ENCODE measurements at regions not wholly inside any gene's neighbourhood (a gene's known extent, or its start where the extent isn't known, plus 50 kb on each side); places are given as distances from the start of the nearest gene placed in this dataset.

DNA sequence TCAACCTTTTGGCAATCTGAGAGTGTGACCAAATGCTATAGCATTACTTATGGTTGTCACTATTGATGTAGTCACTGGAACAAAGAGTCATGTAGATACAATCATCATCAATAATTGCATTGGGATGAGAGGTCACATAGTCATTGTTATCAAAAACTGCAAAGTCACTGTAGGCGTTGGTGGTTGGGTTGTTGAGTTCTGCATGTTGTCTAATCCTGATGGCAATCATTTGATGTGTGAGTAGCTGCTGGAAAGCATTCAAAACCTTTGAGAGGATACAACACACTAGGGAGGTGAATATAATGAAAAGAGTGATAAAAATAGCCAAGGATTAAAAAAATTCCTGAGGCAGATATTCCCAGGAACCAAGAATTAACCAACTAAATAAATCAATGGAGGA, 214.7 kb upstream of the SYT10 start:
- Histone ChIP-seq H3K27me3 (ENCODE audit: control insufficient read depth, insufficient read depth, low read length) (no peaks in the 10 kb centered on the region), H3K36me3 (ENCODE audit: control insufficient read depth, insufficient read depth, low read length) (no peaks in the 10 kb centered on the region), H3K4me3 (ENCODE audit: low read depth, low read length) (no peak overlapping the region)
- ChIA-PET POLR2A (no interaction called here), CTCF (no interaction called here)
- TF ChIP-seq, protein P1, sequence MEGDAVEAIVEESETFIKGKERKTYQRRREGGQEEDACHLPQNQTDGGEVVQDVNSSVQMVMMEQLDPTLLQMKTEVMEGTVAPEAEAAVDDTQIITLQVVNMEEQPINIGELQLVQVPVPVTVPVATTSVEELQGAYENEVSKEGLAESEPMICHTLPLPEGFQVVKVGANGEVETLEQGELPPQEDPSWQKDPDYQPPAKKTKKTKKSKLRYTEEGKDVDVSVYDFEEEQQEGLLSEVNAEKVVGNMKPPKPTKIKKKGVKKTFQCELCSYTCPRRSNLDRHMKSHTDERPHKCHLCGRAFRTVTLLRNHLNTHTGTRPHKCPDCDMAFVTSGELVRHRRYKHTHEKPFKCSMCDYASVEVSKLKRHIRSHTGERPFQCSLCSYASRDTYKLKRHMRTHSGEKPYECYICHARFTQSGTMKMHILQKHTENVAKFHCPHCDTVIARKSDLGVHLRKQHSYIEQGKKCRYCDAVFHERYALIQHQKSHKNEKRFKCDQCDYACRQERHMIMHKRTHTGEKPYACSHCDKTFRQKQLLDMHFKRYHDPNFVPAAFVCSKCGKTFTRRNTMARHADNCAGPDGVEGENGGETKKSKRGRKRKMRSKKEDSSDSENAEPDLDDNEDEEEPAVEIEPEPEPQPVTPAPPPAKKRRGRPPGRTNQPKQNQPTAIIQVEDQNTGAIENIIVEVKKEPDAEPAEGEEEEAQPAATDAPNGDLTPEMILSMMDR (IDR thresholded peaks at IDR 0.05; ENCODE audit: insufficient read depth, low read depth, low read length): no peak
- DNase-seq (ENCODE audit: low read depth): no peak

DNA sequence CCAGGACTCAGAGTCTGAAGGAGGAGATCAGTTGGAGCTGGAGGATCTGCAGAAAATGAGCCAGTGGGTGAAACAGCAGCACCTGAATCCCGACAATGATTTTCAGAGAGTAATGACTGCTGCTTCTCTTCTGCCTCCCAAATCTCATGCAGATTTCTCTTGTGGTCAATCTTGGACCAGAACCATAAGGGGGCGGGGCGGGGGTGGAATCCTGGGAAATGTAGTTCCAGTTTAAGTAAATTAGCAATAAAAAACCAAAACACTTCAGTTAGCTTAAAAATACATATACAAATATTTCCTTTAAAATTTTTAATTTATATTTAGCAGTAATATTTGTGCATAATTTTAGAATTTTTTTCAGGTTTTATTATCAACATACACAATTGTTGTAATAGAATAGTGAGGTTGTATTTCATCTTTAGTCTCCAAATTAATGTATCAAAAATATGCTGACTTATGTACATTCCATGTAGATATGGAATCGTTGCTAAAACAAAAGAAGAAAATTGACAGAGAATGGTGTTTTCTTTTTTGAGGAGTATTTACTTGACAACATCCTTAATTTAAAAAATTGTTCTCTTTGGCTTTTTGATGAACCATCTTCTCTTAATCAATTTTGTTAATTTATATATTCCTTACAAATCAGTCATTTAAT, 223.5 kb upstream of the SYT10 start:
- Histone ChIP-seq H3K27me3 (ENCODE audit: control insufficient read depth, insufficient read depth, low read length) (no peaks in the 10 kb centered on the region), H3K36me3 (ENCODE audit: control insufficient read depth, insufficient read depth, low read length) (no peaks in the 10 kb centered on the region), H3K4me3 (ENCODE audit: low read depth, low read length) (no peak overlapping the region)
- CTCF ChIA-PET: no interaction called here
- POLR2A ChIA-PET: no interaction called here
- TF ChIP-seq, protein P1 (IDR thresholded peaks at IDR 0.05; ENCODE audit: insufficient read depth, low read depth, low read length): no peak
- no peak for DNase-seq (ENCODE audit: low read depth)

DNA sequence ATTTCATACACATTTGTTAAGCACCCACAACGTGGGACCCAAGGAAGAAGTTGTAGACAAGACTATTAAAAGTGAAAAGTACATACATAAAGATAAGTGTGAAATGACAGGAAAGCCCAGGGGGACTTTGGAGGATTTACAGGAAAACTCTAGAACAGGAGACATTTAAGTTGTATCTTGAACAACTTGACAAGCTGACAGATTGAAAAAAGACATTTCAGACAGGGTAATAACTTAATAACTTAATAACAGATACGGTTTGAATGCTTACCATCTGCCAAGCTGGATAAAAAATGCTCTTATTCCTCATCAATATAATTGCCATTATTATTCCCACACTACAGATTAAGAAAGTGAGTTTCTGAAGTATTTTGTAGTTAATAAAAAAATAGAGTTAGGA, 229.7 kb upstream of the SYT10 start:
- no peaks in the 10 kb centered on the region for H3K36me3 ChIP-seq (ENCODE audit: control insufficient read depth, insufficient read depth, low read length)
- ChIA-PET POLR2A (no interaction called here), CTCF (no interaction called here)
- DNase-seq (ENCODE audit: low read depth): no peak
- no peak overlapping the region for H3K4me3 ChIP-seq (ENCODE audit: low read depth, low read length)
- TF ChIP-seq, protein P1 (IDR thresholded peaks at IDR 0.05; ENCODE audit: insufficient read depth, low read depth, low read length): no peak
- H3K27me3 ChIP-seq (ENCODE audit: control insufficient read depth, insufficient read depth, low read length): no peaks in the 10 kb centered on the region

DNA sequence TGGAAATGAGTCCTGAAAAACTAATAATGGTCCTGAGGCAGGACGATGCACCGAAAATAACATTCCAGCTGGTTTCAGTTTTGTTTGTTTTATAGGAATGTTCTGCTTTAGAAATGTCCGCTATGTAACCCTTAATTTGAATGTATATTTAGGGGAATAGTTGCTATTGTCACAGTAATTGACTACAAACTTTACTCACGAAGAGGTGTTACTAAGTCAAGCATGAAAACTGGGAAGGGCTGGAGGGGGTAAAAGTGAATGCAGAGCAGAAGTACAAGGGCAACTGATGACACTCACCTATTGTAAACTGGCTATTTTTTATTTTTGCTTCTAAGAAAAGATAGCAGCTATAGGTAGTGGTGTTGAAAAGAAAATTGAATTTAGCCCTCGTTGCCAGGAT, 230.7 kb upstream of the SYT10 start:
- TF ChIP-seq, protein P1 (IDR thresholded peaks at IDR 0.05; ENCODE audit: insufficient read depth, low read depth, low read length): no peak
- ChIA-PET POLR2A (no interaction called here), CTCF (no interaction called here)
- Histone ChIP-seq H3K4me3 (ENCODE audit: low read depth, low read length) (no peak overlapping the region), H3K27me3 (ENCODE audit: control insufficient read depth, insufficient read depth, low read length) (no peaks in the 10 kb centered on the region), H3K36me3 (ENCODE audit: control insufficient read depth, insufficient read depth, low read length) (no peaks in the 10 kb centered on the region)
- no peak for DNase-seq (ENCODE audit: low read depth)

DNA sequence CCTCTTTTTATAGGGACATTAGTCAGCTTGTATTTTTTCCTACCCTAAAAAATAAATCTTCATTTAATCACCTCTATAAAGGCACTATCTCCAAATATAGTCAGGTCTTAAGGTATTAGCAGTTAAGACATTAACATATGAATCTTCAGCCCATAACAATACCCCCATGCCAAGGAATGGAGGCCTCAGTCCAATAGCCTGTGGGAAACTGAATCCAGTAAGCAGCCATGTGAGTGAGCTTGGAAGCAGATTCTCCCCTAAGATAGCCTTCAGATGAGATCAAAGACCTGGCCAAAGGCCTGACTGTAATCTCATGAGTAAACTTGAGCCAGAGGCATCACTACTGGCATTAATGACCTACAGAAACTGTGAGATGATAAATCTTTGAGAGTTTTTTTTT, 232.1 kb upstream of the SYT10 start:
- H3K27me3 ChIP-seq (ENCODE audit: control insufficient read depth, insufficient read depth, low read length): no peaks in the 10 kb centered on the region
- ChIA-PET POLR2A (no interaction called here), CTCF (no interaction called here)
- H3K4me3 ChIP-seq (ENCODE audit: low read depth, low read length): no peak overlapping the region
- TF ChIP-seq, protein P1 (IDR thresholded peaks at IDR 0.05; ENCODE audit: insufficient read depth, low read depth, low read length): no peak
- no peaks in the 10 kb centered on the region for H3K36me3 ChIP-seq (ENCODE audit: control insufficient read depth, insufficient read depth, low read length)
- DNase-seq (ENCODE audit: low read depth): no peak

Measured in BJ (cell line).